IPS-NIHi11 (cell line): ENCODE measurements at regions not wholly inside any gene's neighbourhood (a gene's known extent, or its start where the extent isn't known, plus 50 kb on each side); places are given as distances from the start of the nearest gene placed in this dataset.

Source experiments
- DNase-seq: peaks from one replicate; pipeline ENCODE4 v3.0.0; 2012; ENCODE audit warnings: mixed read lengths, low spot score

DNA sequence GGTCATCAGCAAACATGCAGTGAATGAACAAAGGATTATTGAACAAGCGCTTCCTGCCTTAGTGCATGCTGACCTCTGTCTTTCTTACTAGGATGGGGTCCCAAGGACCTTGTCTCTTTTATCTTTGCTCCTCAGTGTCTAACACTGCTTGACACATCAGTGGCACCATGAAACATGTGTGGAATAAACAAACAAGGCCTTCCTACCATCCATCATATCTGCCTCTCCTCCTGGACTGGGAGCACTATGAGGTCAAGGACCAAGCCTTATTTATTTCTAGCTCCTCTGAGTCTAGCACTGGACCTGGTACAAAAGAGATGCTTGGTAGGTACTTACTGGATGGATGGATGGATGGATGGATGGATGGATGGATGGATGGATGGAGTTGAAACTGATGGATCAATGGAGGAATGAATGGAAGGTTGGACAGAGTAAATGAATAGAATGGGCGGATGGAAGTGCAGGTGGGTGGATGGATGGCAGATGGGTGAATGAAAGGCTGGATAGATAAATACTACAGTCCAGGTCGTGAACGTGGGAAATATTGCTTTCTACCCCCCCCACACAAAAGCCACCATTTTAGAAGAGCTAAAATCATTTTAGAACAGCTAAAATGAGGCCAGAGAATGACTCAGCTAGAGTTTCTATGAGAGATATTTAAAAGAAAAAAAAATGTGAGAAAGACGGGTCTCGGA is 104.1 kb upstream of the PTPN1 start:
- no peak for DNase-seq

DNA sequence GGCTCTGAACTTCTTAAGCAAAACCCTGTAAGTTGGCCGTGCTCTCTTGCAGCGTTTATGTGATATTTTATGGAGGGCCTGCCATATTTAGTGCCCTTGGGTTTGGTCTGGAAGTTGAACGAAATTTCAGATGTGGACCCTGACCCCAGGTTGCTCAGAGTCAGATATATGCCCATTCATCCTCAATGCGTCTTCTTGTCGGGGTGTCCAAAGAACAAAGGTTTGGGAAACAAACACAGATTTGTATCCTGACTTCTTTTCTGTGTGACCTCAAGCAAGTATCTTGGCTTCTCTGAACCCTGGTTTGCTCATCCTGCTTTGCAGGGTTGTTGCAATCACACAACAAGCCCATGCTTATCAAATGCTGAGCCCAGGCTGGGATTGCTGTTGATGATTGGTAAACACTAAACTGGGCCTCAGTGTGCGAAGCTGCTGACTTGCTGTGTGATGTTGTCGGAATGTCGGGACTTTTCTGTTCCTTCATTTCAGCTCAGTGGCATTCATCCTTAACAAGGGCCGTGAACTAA is 103.5 kb upstream of the PTPN1 start:
- no peak for DNase-seq

DNA sequence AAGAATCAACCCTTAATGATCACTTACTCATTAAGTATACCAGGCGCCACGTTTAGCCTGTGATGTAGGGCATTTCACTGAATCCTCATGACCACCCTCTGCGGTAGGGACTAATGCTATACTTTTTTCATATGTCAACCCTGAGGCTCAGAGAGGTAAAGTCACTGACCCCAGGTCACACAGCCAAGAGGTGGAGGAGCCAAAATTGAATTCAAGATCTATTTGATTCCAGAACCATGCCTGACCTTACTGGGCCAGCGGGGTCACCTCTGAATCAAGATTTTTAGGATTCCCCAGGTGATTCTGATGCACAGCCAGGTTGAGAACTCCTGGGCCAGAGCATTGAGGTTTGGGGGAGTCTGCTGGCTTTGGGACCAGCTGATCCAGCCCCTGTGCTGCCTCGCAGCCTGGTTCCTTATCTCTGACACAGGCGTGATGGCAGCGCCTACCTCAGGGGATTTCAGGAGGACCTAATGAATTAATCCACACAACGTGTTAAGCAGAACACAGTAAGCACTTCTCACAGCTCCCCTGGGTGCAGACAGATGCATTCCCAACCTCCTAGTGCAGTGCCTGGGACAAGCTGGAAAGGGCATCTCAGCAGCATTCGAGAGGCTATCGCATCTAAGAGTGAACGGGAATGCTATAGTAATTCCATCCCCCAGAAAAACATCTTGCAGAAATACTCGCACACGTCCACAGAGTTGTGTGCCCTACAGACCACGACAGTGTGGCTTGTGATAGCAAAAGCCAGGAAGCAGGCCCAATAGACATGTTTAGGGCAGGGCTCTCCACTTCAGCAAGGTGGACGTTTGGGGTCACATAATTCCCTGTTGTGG is 101.4 kb upstream of the PTPN1 start:
- no peak for DNase-seq

DNA sequence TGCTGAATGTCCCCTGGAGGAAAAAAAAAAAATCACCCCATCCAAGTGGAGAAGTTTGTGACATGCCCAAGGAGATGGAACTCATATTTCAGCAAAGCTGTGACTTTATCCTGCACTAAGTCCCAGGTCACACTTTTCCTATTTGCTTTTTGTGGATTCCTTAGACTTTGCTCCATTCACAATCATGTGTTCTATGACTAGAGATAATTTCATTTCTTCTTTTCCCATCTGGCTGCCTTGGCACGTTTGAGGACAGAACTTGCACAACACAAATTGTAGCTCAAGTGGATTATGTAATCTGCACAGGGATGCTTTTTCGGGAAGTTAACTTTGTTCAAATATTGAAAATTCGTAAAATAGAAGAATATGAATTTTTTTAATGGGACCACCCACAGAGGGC is 100.7 kb upstream of the PTPN1 start:
- DNase-seq = no peak

DNA sequence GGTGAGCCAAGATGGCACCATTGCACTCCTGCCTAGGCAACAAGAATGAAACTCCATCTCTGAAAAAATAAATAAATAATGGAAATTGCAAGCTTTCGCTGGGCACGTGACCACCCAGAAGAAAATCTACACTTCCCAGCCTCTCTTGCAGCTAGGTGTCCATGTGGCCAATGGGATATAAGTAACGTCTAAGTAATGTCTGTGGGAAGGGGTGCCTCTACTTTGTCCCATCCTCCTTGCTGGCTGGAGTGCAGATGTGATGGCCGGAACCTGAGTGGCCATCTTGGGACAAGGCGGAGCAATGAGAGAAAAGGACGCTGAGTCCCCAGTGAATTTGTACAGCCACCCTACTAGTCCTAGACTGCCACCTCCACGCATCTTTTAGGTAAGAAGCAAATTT is 99.8 kb upstream of the PTPN1 start:
- DNase-seq = no peak

DNA sequence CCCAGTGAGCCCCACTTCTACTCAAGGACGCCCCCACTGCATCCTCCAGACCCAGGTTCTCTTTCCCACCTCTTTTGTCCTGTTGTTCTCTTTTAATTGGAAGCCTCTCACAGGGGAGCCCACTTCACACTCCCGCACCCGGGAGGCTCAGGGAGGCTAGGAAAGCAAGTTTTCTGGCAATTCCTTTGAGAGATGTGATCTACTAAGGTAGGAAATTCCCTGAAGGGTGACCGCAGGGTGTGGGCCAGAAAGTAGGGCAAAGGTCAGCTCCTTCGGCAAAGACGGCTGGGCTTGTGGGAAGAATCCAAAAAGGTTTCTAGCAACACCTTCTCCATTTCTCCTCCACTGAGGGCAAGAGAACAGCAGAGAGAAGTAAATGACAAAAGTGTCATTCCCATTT is 98.1 kb upstream of the PTPN1 start:
- DNase-seq = no peak

DNA sequence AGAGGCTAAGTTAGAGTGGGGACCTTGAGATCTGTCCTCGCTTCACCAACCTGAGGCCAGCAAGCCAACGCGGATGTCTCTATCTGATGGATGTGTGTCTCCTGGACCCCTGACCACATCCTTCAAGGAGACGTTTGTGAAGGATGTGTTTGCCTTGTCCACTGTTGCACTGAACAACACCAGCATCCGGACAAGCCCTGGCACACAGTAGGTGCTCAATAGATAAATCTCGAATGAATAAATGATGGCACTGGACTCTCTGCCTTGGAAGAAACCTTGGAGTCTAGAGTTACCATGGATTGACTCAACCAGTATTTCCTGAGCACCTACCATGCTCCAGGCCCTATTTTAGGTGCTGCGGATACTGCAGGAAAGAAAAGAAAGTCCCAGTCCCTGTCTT is 97.7 kb upstream of the PTPN1 start:
- no peak for DNase-seq

DNA sequence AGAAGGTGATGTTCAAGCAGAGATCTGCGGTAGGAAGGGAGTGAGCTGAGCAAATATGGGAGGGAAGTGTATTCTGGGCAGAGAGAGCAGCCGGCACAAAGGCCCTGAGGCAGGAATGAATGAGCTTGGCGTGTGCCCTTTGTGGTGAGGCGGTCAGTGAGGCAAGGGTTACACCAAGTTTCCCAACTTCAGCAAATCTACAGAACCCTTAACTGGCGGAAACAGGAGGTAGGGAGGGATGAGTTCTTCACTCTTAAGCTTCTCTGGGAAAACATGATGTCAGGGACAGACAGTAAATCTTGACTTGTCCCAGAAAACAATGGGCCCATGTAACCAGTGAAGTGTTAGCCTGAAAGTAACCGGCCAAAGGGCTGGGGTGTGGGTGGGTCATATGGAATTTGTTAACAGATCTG is 97.1 kb upstream of the PTPN1 start:
- DNase-seq = no peak

DNA sequence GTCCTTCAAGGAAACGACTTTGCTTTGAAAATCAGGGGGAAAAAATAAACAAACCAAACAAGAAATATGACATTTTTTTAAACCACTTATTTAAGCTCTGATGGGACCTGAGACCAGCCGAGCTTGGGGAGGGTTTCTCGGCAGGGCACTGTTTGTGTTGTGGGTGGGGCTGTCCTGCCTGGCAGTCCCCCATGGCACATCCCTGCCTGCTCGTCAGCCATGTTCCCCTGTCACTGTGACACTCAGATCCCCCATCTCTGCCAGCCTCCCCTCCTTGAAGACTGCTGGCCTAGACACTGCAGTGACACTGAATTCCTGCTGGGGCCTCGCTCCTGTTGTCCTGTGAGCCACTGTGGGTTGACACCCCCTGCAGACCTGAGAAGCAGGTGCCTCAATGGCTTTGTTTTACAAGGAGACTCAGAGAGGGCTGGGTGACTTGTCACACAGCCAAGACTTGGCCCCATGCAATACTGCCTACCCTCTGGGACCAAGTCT is 95.1 kb upstream of the PTPN1 start:
- no peak for DNase-seq

DNA sequence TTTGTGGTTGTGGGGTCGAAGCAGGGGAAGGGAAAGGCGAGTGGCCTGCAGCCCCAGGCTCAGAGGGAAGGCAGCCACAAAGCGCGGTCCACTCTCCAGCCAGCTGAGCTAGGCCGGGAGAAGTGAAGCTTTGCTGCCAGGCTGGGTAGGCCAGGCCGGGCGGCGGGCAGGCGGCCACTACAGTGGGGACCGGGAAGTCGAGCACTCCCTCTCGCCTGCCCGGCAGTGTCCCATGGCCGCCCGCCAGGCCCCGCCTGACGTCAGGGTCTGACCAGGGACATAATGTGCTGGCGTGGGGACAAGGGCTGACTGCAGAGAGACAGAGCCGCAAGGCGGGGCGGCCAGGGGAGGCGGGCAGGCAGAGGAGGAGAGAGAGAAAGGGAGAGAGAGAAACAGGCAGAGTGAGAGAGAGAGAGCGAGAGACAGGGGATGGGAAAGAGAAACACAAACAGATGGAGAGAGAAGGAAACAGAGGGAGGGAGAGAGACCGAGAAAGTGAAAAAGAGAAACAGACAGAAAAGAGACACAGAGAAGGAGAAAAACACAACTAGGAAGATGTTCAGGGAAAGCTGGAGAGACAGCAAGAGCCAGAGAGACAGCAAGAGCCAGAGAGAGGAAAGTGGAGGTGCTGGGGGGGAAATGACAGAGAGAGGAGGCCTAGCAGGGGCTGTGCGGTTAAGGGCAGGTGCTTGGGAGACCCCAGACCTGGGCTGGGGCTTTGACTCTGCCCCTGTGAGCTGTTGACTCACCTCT is 94.5 kb upstream of the PTPN1 start:
- peak; percentile 56 for DNase-seq

DNA sequence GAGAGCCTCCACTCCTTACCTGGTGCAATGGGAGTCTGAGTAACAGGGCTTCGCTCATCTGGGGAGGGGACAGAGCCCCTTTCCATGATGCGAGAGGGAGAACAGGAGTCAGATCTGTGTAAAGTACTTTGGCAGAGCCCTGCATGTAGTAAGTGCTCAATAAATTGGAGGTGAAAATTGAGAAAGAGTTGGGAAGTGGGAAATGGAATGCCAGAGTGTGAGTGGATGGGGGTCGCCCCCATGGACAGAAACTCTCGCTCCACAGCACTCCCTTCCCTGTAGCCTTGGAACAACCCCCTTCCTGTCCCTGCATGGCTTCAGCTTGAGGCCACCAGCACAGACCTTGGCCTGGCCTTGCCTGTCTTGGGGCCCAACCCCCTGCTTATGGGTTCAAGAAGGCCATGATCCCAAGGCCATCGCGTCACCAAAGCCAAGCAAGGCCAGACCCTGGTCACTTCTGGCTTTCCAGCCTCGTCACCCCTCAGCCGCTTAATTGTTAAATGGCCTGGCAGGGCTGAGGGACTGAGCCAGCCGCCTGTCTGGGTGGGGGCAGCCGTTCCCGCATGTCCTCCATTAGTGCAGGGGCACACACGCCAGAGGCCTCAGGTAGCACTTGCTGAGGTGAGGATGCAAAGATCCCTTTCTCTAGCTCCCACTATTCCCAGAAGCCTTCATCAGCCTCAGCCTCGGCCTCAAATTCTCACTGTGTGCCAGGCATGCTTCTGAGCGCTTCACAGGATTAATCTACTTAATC is 93.7 kb upstream of the PTPN1 start:
- DNase-seq = no peak

DNA sequence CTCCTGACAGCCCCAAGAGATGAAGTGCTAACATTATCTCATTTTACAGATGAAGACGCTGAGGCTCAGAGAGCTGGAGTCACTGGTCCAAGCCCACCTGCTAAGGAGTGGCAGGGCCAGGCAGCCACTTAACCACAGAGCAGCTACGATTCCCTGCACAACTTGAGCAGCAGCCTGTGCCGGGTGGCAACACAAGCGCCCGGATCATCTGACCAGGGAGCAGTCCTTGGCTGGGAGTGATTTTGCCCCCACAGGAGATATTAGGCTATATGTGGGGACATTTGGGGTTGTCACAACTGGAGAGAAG is 93.2 kb upstream of the PTPN1 start:
- DNase-seq = no peak

DNA sequence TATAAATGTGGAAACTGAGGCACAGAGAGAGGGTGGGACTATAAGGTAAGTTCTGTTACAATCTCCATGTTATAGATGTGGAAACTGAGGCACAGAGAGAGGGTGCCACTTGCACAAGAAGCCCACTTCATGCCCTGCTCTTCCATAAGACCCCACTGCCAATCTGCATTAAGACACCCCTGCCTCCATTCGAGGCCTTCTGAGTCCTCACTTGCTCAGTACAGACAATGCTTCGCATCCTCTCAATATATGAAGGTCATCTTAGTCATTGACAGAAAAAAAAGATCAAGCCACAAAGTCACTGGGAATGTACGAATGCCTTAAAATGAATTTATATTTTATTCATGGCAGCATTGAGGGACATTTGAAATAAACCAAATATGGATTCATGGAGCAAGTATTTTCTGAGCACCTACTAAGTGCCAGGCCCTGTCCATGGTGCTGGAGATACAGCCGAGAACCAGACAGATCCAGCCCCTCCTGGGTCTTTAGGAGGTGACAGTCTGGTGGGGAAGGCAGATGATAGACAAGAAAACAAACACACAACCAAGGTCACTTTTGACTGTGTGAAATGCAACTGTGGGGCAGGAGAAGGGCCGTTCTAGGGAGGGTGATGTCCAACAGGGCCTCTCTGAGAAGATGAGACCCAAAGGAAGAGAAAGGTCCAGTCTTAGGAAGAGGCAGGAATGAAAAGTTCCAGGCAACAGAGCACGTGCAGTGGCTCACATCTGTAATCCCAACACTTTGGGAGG is 92.5 kb upstream of the PTPN1 start:
- DNase-seq = no peak

DNA sequence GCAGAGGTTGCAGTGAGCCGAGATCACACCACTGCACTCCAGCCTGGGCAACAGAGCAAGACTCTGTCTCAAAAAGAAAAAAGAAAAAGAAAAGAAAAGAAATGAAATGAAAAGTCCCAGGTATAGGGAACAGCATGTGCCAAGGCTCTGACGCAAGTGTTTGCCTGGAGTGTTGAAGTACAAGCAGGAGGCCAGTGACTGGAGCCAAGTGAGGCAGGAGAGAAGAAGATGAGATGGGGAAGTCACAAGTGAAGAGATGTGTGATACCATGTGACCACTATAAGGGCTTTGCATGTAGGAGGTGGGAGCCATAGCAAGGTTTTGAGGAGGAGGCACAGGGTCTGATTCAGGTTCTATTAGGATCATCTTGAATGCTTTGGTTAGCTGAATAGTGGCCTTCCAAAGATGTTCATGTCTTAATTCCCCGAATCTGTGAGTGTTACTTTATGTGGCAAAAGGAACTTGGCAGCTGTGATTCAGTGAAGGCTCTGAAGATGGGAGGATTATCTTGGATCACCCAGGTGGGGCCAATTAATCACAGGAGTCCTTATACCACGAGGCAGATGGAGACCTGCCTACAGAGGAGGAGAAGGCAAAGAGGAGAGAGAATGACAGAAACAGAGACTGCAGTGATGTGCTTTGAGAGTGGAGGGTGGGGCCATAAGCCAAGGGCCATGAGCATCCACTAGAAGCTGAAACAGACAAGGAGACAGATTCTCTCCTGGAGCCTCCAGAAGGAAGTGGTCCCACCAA is 91.1 kb upstream of the PTPN1 start:
- no peak for DNase-seq

DNA sequence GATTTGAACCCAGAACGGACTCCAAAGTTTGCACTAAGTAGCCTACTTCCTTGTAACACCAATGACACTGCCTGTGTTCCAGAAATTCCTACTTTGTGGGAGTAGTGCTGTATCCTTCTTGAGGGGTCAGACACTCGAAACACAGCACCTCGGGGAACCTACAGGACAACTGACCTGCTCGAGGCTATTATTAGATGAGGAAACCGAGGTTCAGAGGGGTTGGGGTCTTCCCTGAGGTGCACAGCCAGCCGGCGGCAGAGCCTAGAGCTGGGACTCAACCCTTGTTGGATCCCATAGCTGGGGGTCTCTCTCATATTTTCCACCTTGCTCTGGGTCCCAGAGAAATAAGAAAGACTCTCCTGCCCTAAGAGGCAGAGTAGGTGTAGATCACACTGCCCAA is 89.8 kb upstream of the PTPN1 start:
- DNase-seq = no peak

DNA sequence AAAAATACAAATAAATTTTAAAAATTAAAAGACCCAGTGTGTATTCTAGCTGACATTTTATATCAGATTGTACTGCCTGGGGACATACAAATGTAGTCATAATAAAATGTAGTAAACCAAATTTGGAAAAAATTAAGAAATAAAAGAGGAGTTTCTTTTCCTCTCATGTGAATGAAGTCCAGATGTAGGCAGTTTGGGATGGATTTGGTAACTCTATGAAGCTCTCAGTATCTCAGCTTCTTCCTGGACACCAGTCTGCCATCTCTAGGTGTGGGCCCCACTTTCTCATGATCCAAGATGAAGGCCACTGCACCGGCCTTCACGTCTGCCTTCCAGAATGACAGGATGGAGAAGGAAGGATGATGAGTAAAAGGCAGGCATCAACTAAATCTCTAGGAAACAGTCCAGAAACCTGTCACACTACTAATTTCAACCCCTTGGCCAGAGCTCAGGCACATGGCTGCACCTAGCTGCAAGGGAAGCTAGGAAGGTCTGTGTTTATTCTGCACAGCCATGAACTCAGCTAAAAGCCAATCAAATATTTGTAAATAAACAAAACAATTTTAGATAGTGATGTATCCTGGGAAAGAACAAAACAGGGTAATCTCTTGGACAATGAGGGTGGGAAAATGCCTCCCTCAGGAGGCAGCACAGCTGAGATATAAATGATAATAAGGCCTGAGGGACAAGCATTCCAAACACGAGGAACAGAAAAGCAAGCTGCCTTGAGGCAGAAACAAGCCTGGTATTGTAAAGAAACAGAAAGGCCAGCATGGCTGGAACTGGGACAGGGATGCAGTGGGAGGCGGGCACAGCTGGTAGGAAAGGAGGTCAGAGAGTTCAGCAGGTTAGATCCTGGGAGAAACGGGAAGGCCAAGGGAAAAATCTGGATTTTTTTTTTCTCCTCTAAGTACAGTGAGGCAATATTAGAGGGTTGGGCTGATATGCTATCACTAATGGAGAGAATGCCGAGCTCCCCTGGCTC is 88.5 kb upstream of the PTPN1 start:
- DNase-seq = no peak

DNA sequence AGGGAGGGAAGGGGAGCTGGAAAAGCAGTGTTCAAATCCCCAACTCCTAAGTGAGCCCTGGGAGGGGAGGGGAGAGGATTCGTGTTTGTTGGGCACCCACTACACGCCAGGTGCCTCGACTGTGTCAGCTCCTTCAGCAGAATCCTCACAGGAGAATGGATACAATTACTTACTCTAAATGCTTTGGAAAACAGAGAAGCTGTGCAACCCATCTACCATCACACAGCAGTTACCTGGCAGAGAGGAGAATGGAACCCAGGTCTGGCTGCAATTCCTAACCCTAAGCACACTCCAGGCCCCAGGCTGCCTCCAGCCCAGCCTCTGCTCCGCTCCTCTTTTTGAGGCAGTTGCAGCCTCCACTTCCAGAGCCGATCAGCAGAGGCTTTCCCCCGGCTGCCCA is 86.4 kb upstream of the PTPN1 start:
- no peak for DNase-seq

DNA sequence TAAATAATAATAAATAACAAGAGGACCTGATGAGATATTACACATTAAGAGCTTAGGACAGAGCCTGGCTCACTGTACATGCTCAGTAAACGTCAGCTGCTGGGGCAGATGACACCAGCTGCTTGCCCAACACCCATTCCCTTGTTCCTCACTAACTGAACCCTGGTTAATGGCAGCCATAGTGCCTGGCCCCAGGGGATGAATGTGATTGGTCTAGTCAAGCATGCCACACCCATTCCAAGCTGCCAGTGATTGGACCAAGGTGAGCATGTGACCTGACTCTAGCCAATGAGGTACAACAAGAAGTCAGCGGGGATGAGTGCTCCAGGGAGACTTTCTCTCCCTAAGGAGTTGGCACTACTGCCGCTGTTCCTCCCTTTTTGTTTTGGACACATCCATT is 85.1 kb upstream of the PTPN1 start:
- DNase-seq = peak; percentile 38
